Activated CD8-positive, alpha-beta memory T cell treated with anti-CD3 and anti-CD28 coated beads, Interleukin-2, amount 50 U/mL, for 1 hour (primary cell): ENCODE measurements at regions not wholly inside any gene's neighbourhood (a gene's known extent, or its start where the extent isn't known, plus 50 kb on each side); places are given as distances from the start of the nearest gene placed in this dataset.
"Not testable (repeated sequence)": the region's sequence is repeated elsewhere in the genome, so short reads cannot be mapped to it uniquely, and the experiment has no call there.

Experiments
- DNase-seq: peaks from one replicate; pipeline ENCODE4 v3.0.0-alpha.2; 2020; ENCODE audit errors: extremely low read depth

GRCh38 chr1:213779228-213779627 lies 208.5 kb upstream of the PROX1 start:
- no peak for DNase-seq

- no peak for DNase-seq
Observed at GRCh38 chr1:213782941-213783672, 204.7 kb upstream of the PROX1 start.

GRCh38 chr1:213783893-213784292 lies 203.9 kb upstream of the PROX1 start:
- no peak for DNase-seq

- no peak for DNase-seq
Observed at GRCh38 chr1:213786683-213787082, 201.1 kb upstream of the PROX1 start.

- DNase-seq, result no peak
Observed at GRCh38 chr1:213790565-213790964, 197.2 kb upstream of the PROX1 start.

GRCh38 chr1:213793482-213794067 lies 194.2 kb upstream of the PROX1 start:
- no peak for DNase-seq

- no peak for DNase-seq
Observed at GRCh38 chr1:213796525-213796924, 191.2 kb upstream of the PROX1 start.

- not testable (repeated sequence) for DNase-seq
Observed at GRCh38 chr1:213808288-213808687, 179.5 kb upstream of the PROX1 start.

GRCh38 chr1:213817156-213817555 lies 170.6 kb upstream of the PROX1 start:
- DNase-seq, result no peak

GRCh38 chr1:213820362-213821149 lies 167.2 kb upstream of the PROX1 start:
- DNase-seq, result no peak

GRCh38 chr1:213821175-213821942 lies 166.4 kb upstream of the PROX1 start:
- no peak for DNase-seq

- no peak for DNase-seq
Observed at GRCh38 chr1:213821943-213822334, 165.8 kb upstream of the PROX1 start.

- DNase-seq, result no peak
Observed at GRCh38 chr1:213826891-213827290, 160.9 kb upstream of the PROX1 start.

GRCh38 chr1:213828867-213829266 lies 158.9 kb upstream of the PROX1 start:
- no peak for DNase-seq

- no peak for DNase-seq
Observed at GRCh38 chr1:213829780-213830179, 158.0 kb upstream of the PROX1 start.

- DNase-seq, result no peak
Observed at GRCh38 chr1:213830371-213830770, 157.4 kb upstream of the PROX1 start.

- no peak for DNase-seq
Observed at GRCh38 chr1:213840575-213840974, 147.2 kb upstream of the PROX1 start.

- DNase-seq, result no peak
Observed at GRCh38 chr1:213844632-213845031, 143.1 kb upstream of the PROX1 start.

- no peak for DNase-seq
Observed at GRCh38 chr1:213852107-213852506, 135.7 kb upstream of the PROX1 start.

GRCh38 chr1:213858581-213858980 lies 129.2 kb upstream of the PROX1 start:
- DNase-seq, result no peak

GRCh38 chr1:213861841-213862240 lies 125.9 kb upstream of the PROX1 start:
- no peak for DNase-seq

GRCh38 chr1:213864091-213864490 lies 123.7 kb upstream of the PROX1 start:
- DNase-seq, result no peak
